Ovary (tissue), 3 donors: ENCODE measurements at regions not wholly inside any gene's neighbourhood (a gene's known extent, or its start where the extent isn't known, plus 50 kb on each side); places are given as distances from the start of the nearest gene placed in this dataset.

Source experiments
- EP300 ChIP-seq: sonication (generic); formaldehyde crosslinking; IDR thresholded peaks from one replicate; pipeline ENCODE4 v1.6.1; 2017; ENCODE audit warnings: antibody characterized with exemption
- POLR2A ChIP-seq: fragments of 450-650 bp; IDR thresholded peaks from one replicate; pipeline ENCODE4 v1.6.1; 2017; ENCODE audit warnings: antibody characterized with exemption, mild to moderate bottlenecking, moderate library complexity
- TF ChIP-seq, protein P1 (sequence below), 3 donors: fragments of 450-650 bp in 2 of 3; fragments of 200-600 bp in 1 of 3; IDR thresholded peaks; one replicate each; pipeline versions ENCODE4 v1.5.1 to v1.8.0; 2016 to 2022; ENCODE audit warnings: antibody characterized with exemption in 3 of 3, mild to moderate bottlenecking in 1 of 3
- donor health status: DM: no; HTN: no; CAD: no.

DNA sequence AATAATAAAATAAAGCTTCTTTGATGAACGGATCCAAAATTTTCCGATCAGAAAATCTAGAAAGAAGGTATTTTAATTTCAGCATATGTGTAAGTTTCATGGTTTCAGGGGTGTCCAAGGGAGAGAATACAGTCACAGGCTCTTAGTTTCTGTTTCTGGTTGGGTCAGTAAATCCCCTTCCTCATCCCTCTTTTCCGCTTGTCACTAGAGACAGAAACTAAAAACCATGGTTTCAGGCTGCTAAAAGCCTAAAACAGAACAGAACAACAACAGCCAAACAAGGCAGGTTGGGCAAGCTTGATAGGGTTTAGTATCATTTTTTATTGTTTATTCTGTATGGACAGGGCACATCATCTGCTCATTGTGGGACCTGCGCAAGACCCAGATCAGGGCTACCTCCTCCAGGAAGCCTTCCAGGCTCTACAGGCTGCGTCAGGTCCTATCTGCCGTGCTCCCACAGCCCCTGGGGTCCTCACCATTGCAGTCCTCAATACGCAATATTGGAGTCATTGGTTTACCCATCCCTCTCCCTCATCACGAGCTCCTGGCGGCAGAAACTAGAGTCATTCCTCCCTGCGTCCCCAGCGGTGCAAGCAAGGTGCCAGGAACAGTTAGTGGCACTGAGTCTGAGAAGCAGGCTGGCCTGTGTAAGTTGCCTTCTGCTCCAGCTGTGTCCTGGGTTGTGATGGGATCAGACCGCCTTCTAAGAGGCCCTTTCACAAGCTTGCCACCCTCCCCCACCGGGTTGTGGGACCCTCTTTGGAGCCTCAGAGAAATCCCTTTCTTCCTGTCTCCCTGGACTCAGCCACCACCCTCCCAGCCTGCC is 70.2 kb upstream of the CUX1 start:
- TF ChIP-seq, protein P1, sequence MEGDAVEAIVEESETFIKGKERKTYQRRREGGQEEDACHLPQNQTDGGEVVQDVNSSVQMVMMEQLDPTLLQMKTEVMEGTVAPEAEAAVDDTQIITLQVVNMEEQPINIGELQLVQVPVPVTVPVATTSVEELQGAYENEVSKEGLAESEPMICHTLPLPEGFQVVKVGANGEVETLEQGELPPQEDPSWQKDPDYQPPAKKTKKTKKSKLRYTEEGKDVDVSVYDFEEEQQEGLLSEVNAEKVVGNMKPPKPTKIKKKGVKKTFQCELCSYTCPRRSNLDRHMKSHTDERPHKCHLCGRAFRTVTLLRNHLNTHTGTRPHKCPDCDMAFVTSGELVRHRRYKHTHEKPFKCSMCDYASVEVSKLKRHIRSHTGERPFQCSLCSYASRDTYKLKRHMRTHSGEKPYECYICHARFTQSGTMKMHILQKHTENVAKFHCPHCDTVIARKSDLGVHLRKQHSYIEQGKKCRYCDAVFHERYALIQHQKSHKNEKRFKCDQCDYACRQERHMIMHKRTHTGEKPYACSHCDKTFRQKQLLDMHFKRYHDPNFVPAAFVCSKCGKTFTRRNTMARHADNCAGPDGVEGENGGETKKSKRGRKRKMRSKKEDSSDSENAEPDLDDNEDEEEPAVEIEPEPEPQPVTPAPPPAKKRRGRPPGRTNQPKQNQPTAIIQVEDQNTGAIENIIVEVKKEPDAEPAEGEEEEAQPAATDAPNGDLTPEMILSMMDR (IDR thresholded peaks at IDR 0.05) = no peak
- no peak for TF ChIP-seq EP300
- no peak for TF ChIP-seq POLR2A
